CD4-positive, alpha-beta T cell (primary cell): ENCODE measurements at regions not wholly inside any gene's neighbourhood (a gene's known extent, or its start where the extent isn't known, plus 50 kb on each side); places are given as distances from the start of the nearest gene placed in this dataset.

ENCODE experiments used
- ATAC-seq: fragments of 200-7000 bp; cut with Tn5 transposase; one replicate; pipeline ENCODE4 v1.10.0; 2022; ENCODE audit warnings: mild to moderate bottlenecking; ENCODE audit not compliant: poor library complexity
- CTCF ChIA-PET: fragments of 350-600 bp; sonication (Branson Sonifier 250); formaldehyde crosslinking; loops from one replicate; lab custom pipeline; 2021; ENCODE audit warnings: antibody characterized with exemption, inconsistent platforms; lab: Charles Lee
- POLR2A ChIA-PET: fragments of 350-600 bp; sonication (Branson Sonifier 250); formaldehyde crosslinking; loops from one replicate; lab custom pipeline; 2021; ENCODE audit warnings: antibody characterized with exemption, inconsistent platforms; lab: Charles Lee
- DNase-seq, 14 experiments: peaks; one replicate each; pipeline ENCODE4 v3.0.0-alpha.2; 2013 to 2020; ENCODE audit warnings: mixed read lengths in 2 of 14
- H3K27ac ChIP-seq, 2 donors: one replicate each; pipeline versions ENCODE4 v1.5.1 to v1.7.0; 2013; ENCODE audit warnings: low read length in 2 of 2, low read depth in 1 of 2, mild to moderate bottlenecking in 1 of 2
- H3K27me3 ChIP-seq, 2 experiments: 1 replicate in 1 of 2; 2 replicates in 1 of 2; pipeline versions ENCODE4 v1.6.1 to v1.7.0; 2013; ENCODE audit warnings: low read length in 2 of 2, control low read depth in 1 of 2, mild to moderate bottlenecking in 1 of 2, moderate library complexity in 1 of 2; ENCODE audit not compliant: insufficient read depth in 2 of 2, control insufficient read depth in 1 of 2
- H3K36me3 ChIP-seq: one replicate; pipeline ENCODE4 v1.6.1; 2013; ENCODE audit warnings: low read length, control low read depth; ENCODE audit not compliant: insufficient read depth
- H3K4me1 ChIP-seq: one replicate; pipeline ENCODE4 v1.6.1; 2013; ENCODE audit warnings: low read length, control low read depth; ENCODE audit not compliant: insufficient read depth
- H3K4me3 ChIP-seq: one replicate; pipeline ENCODE4 v1.5.1; 2013; ENCODE audit warnings: mild to moderate bottlenecking, low read length, moderate library complexity
- H3K9me3 ChIP-seq, 2 experiments: 1 replicate in 1 of 2; 2 replicates in 1 of 2; pipeline versions ENCODE4 v1.6.1 to v1.7.0; 2013; ENCODE audit warnings: low read length in 2 of 2, mild to moderate bottlenecking in 2 of 2, control low read depth in 1 of 2, moderate library complexity in 1 of 2; ENCODE audit not compliant: control insufficient read depth in 1 of 2, insufficient read depth in 1 of 2
- H3K27ac Mint-ChIP-seq: one replicate; pipeline ENCODE4 v1.8.0; 2020; ENCODE audit warnings: mixed read lengths
- H3K27me3 Mint-ChIP-seq: one replicate; pipeline ENCODE4 v1.8.0; 2021; ENCODE audit warnings: mixed read lengths
- H3K36me3 Mint-ChIP-seq: one replicate; pipeline ENCODE4 v1.8.0; 2021; ENCODE audit warnings: low read depth, mixed read lengths
- H3K4me1 Mint-ChIP-seq: one replicate; pipeline ENCODE4 v1.8.0; 2021; ENCODE audit warnings: low read depth, mixed read lengths
- H3K4me3 Mint-ChIP-seq: one replicate; pipeline ENCODE4 v1.8.0; 2020; ENCODE audit warnings: mild to moderate bottlenecking, mixed read lengths
- H3K9me3 Mint-ChIP-seq: one replicate; pipeline ENCODE4 v1.8.0; 2020; ENCODE audit warnings: mixed read lengths
- intact Hi-C, 2 experiments: fragments of 100-400 bp; cut with DNase I in 1 of 2; cut with micrococcal nuclease in 1 of 2; formaldehyde crosslinking; loops; one replicate each; pipeline versions ENCODE4 v1.15.1 to v1.9.0; 2023 to 2025; cut with DNase I, micrococcal nuclease
- TF ChIP-seq, protein P1 (sequence below): fragments of 200-600 bp; IDR thresholded peaks from one replicate; pipeline ENCODE4 v1.8.0; 2022; ENCODE audit warnings: antibody characterized with exemption, mild to moderate bottlenecking

GRCh38 chr2:234716271-234716670 lies 219.4 kb upstream of the ARL4C start:
- Mint-ChIP-seq H3K27me3 (peaks cover 6% of the 10 kb centered on the region), H3K4me1 (no peaks in the 10 kb centered on the region), H3K4me3 (no peak overlapping the region), H3K36me3 (no peaks in the 10 kb centered on the region), H3K9me3 (no peaks in the 10 kb centered on the region), H3K27ac (no peak overlapping the region)
- no peaks in the 10 kb centered on the region for H3K4me1 ChIP-seq
- intact Hi-C loops = no loop called here
- H3K4me3 ChIP-seq = no peak overlapping the region
- no peak for DNase-seq
- CTCF ChIA-PET = no interaction called here
- no peak for ATAC-seq
- no peaks in the 10 kb centered on the region for H3K36me3 ChIP-seq
- H3K9me3 ChIP-seq = no peaks in the 10 kb centered on the region
- H3K27me3 ChIP-seq = peaks cover 2 to 5% of the 10 kb centered on the region in 2 experiments
- H3K27ac ChIP-seq = no peak overlapping the region
- POLR2A ChIA-PET = no interaction called here
- TF ChIP-seq, protein P1, sequence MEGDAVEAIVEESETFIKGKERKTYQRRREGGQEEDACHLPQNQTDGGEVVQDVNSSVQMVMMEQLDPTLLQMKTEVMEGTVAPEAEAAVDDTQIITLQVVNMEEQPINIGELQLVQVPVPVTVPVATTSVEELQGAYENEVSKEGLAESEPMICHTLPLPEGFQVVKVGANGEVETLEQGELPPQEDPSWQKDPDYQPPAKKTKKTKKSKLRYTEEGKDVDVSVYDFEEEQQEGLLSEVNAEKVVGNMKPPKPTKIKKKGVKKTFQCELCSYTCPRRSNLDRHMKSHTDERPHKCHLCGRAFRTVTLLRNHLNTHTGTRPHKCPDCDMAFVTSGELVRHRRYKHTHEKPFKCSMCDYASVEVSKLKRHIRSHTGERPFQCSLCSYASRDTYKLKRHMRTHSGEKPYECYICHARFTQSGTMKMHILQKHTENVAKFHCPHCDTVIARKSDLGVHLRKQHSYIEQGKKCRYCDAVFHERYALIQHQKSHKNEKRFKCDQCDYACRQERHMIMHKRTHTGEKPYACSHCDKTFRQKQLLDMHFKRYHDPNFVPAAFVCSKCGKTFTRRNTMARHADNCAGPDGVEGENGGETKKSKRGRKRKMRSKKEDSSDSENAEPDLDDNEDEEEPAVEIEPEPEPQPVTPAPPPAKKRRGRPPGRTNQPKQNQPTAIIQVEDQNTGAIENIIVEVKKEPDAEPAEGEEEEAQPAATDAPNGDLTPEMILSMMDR = no peak

GRCh38 chr2:234715671-234716250 lies 218.9 kb upstream of the ARL4C start:
- CTCF ChIA-PET = no interaction called here
- H3K9me3 Mint-ChIP-seq = no peaks in the 10 kb centered on the region
- Histone ChIP-seq H3K4me1 (no peaks in the 10 kb centered on the region), H3K9me3 (no peaks in the 10 kb centered on the region), H3K27me3 (peaks cover 2 to 7% of the 10 kb centered on the region in 2 experiments), H3K27ac (no peak overlapping the region), H3K36me3 (no peaks in the 10 kb centered on the region), H3K4me3 (no peak overlapping the region)
- peaks cover 9% of the 10 kb centered on the region for H3K27me3 Mint-ChIP-seq
- no peaks in the 10 kb centered on the region for H3K4me1 Mint-ChIP-seq
- intact Hi-C loops = no loop called here
- no peaks in the 10 kb centered on the region for H3K36me3 Mint-ChIP-seq
- POLR2A ChIA-PET = no interaction called here
- TF ChIP-seq, protein P1 = no peak
- no peak for ATAC-seq
- no peak for DNase-seq
- H3K27ac Mint-ChIP-seq = no peak overlapping the region
- no peak overlapping the region for H3K4me3 Mint-ChIP-seq

- intact Hi-C loops = no loop called here
- H3K4me3 Mint-ChIP-seq = no peak overlapping the region
- Histone ChIP-seq H3K9me3 (no peaks in the 10 kb centered on the region), H3K27me3 (peaks cover 4 to 14% of the 10 kb centered on the region in 2 experiments), H3K4me1 (no peaks in the 10 kb centered on the region), H3K4me3 (no peak overlapping the region), H3K36me3 (no peaks in the 10 kb centered on the region), H3K27ac (no peak overlapping the region)
- no peak for DNase-seq
- POLR2A ChIA-PET = no interaction called here
- TF ChIP-seq, protein P1 = no peak
- no peaks in the 10 kb centered on the region for H3K36me3 Mint-ChIP-seq
- H3K27ac Mint-ChIP-seq = no peak overlapping the region
- ATAC-seq = no peak
- no peaks in the 10 kb centered on the region for H3K4me1 Mint-ChIP-seq
- peaks cover 15% of the 10 kb centered on the region for H3K27me3 Mint-ChIP-seq
- no peaks in the 10 kb centered on the region for H3K9me3 Mint-ChIP-seq
- CTCF ChIA-PET = no interaction called here
Measured at GRCh38 chr2:234714711-234715110, 217.8 kb upstream of the ARL4C start.
